ENCODE measurements at regions not wholly inside any gene's neighbourhood (a gene's known extent, or its start where the extent isn't known, plus 50 kb on each side); places are given as distances from the start of the nearest gene placed in this dataset.

GRCh38 chr18:67924656-67925055 lies 408.1 kb upstream of the DSEL start:
- Histone ChIP-seq H3K9me3 (ENCODE audit: control insufficient read depth, low read length) (no peaks in the 10 kb centered on the region), H3K4me3 (ENCODE audit: extremely low read depth, insufficient read depth, low read length, poor library complexity, severe bottlenecking) (no peak overlapping the region), H3K36me3 (ENCODE audit: control insufficient read depth, insufficient read depth, low read length) (no peaks in the 10 kb centered on the region), H3K4me1 (ENCODE audit: control insufficient read depth, insufficient read depth, low read length, poor library complexity, severe bottlenecking) (no peaks in the 10 kb centered on the region), H3K27ac (ENCODE audit: low read depth, low read length, severe bottlenecking) (no peak overlapping the region)
- WGBS, 2 experiments (ENCODE audit: insufficient coverage in 2 of 2): no CpG with 5 or more reads among the region's 1 CpG

- no peak overlapping the region for H3K4me3 ChIP-seq (ENCODE audit: extremely low read depth, insufficient read depth, low read length, poor library complexity, severe bottlenecking)
- no peaks in the 10 kb centered on the region for H3K4me1 ChIP-seq (ENCODE audit: control insufficient read depth, insufficient read depth, low read length, poor library complexity, severe bottlenecking)
- no CpG with 5 or more reads among the region's 1 CpG for WGBS, 2 experiments (ENCODE audit: insufficient coverage in 2 of 2)
These were observed 402.8 kb upstream of the DSEL start for GRCh38 chr18:67919316-67919715.

GRCh38 chr18:67916097-67916496 lies 399.6 kb upstream of the DSEL start:
- Histone ChIP-seq H3K36me3 (ENCODE audit: control insufficient read depth, insufficient read depth, low read length) (no peaks in the 10 kb centered on the region), H3K9me3 (ENCODE audit: control insufficient read depth, low read length) (no peaks in the 10 kb centered on the region), H3K4me3 (ENCODE audit: extremely low read depth, insufficient read depth, low read length, poor library complexity, severe bottlenecking) (no peak overlapping the region), H3K27ac (ENCODE audit: low read depth, low read length, severe bottlenecking) (no peak overlapping the region), H3K4me1 (ENCODE audit: control insufficient read depth, insufficient read depth, low read length, poor library complexity, severe bottlenecking) (no peaks in the 10 kb centered on the region)
- WGBS, 2 experiments (ENCODE audit: insufficient coverage in 2 of 2): 96 to 100% methylated on average over 1 to 3 of the region's 7 CpGs

More at GRCh38 chr18:67919316-67919715, 402.8 kb upstream of the DSEL start:
- Histone ChIP-seq H3K9me3 (ENCODE audit: control insufficient read depth, low read length) (no peaks in the 10 kb centered on the region), H3K36me3 (ENCODE audit: control insufficient read depth, insufficient read depth, low read length) (no peaks in the 10 kb centered on the region), H3K27ac (ENCODE audit: low read depth, low read length, severe bottlenecking) (no peak overlapping the region)

GRCh38 chr18:67913040-67913439 lies 396.5 kb upstream of the DSEL start:
- Histone ChIP-seq H3K4me3 (ENCODE audit: extremely low read depth, insufficient read depth, low read length, poor library complexity, severe bottlenecking) (no peak overlapping the region), H3K27ac (ENCODE audit: low read depth, low read length, severe bottlenecking) (no peak overlapping the region), H3K9me3 (ENCODE audit: control insufficient read depth, low read length) (no peaks in the 10 kb centered on the region), H3K4me1 (ENCODE audit: control insufficient read depth, insufficient read depth, low read length, poor library complexity, severe bottlenecking) (no peaks in the 10 kb centered on the region), H3K36me3 (ENCODE audit: control insufficient read depth, insufficient read depth, low read length) (no peaks in the 10 kb centered on the region)
- no CpG with 5 or more reads among the region's 1 CpG for WGBS, 2 experiments (ENCODE audit: insufficient coverage in 2 of 2)

- Histone ChIP-seq H3K36me3 (ENCODE audit: control insufficient read depth, insufficient read depth, low read length) (no peaks in the 10 kb centered on the region), H3K4me1 (ENCODE audit: control insufficient read depth, insufficient read depth, low read length, poor library complexity, severe bottlenecking) (no peaks in the 10 kb centered on the region), H3K27ac (ENCODE audit: low read depth, low read length, severe bottlenecking) (no peak overlapping the region), H3K4me3 (ENCODE audit: extremely low read depth, insufficient read depth, low read length, poor library complexity, severe bottlenecking) (no peak overlapping the region), H3K9me3 (ENCODE audit: control insufficient read depth, low read length) (no peaks in the 10 kb centered on the region)
- WGBS, 2 experiments (ENCODE audit: insufficient coverage in 2 of 2): 89 to 94% methylated on average over 2 to 3 of the region's 5 CpGs
These were observed 385.1 kb upstream of the DSEL start for GRCh38 chr18:67901573-67901972.

- WGBS, 2 experiments (ENCODE audit: insufficient coverage in 2 of 2): 60% methylated on average over 1 of the region's 1 CpG; no CpG with 5 or more reads in 1 of the 2 experiments
- H3K9me3 ChIP-seq (ENCODE audit: control insufficient read depth, low read length): no peaks in the 10 kb centered on the region
These were observed 379.9 kb upstream of the DSEL start for GRCh38 chr18:67896451-67896850.

GRCh38 chr18:67893916-67894315 lies 377.4 kb upstream of the DSEL start:
- no peaks in the 10 kb centered on the region for H3K4me1 ChIP-seq (ENCODE audit: control insufficient read depth, insufficient read depth, low read length, poor library complexity, severe bottlenecking)
- H3K27ac ChIP-seq (ENCODE audit: low read depth, low read length, severe bottlenecking): no peak overlapping the region
- no peaks in the 10 kb centered on the region for H3K36me3 ChIP-seq (ENCODE audit: control insufficient read depth, insufficient read depth, low read length)
- H3K4me3 ChIP-seq (ENCODE audit: extremely low read depth, insufficient read depth, low read length, poor library complexity, severe bottlenecking): no peak overlapping the region
- no peaks in the 10 kb centered on the region for H3K9me3 ChIP-seq (ENCODE audit: control insufficient read depth, low read length)
- 78 to 97% methylated on average over 1 to 2 of the region's 3 CpGs for WGBS, 2 experiments (ENCODE audit: insufficient coverage in 2 of 2)

More at GRCh38 chr18:67896451-67896850, 379.9 kb upstream of the DSEL start:
- Histone ChIP-seq H3K27ac (ENCODE audit: low read depth, low read length, severe bottlenecking) (no peak overlapping the region), H3K4me3 (ENCODE audit: extremely low read depth, insufficient read depth, low read length, poor library complexity, severe bottlenecking) (no peak overlapping the region), H3K36me3 (ENCODE audit: control insufficient read depth, insufficient read depth, low read length) (no peaks in the 10 kb centered on the region), H3K4me1 (ENCODE audit: control insufficient read depth, insufficient read depth, low read length, poor library complexity, severe bottlenecking) (no peaks in the 10 kb centered on the region)

- Histone ChIP-seq H3K4me1 (ENCODE audit: control insufficient read depth, insufficient read depth, low read length, poor library complexity, severe bottlenecking) (no peaks in the 10 kb centered on the region), H3K27ac (ENCODE audit: low read depth, low read length, severe bottlenecking) (no peak overlapping the region), H3K36me3 (ENCODE audit: control insufficient read depth, insufficient read depth, low read length) (no peaks in the 10 kb centered on the region), H3K4me3 (ENCODE audit: extremely low read depth, insufficient read depth, low read length, poor library complexity, severe bottlenecking) (no peak overlapping the region), H3K9me3 (ENCODE audit: control insufficient read depth, low read length) (no peaks in the 10 kb centered on the region)
- WGBS, 2 experiments (ENCODE audit: insufficient coverage in 2 of 2): 78 to 100% methylated on average over 1 of the region's 3 CpGs
These were observed 360.4 kb upstream of the DSEL start for GRCh38 chr18:67876871-67877270.

- no peaks in the 10 kb centered on the region for H3K36me3 ChIP-seq (ENCODE audit: control insufficient read depth, insufficient read depth, low read length)
- H3K4me1 ChIP-seq (ENCODE audit: control insufficient read depth, insufficient read depth, low read length, poor library complexity, severe bottlenecking): no peaks in the 10 kb centered on the region
- no peak overlapping the region for H3K4me3 ChIP-seq (ENCODE audit: extremely low read depth, insufficient read depth, low read length, poor library complexity, severe bottlenecking)
- no peaks in the 10 kb centered on the region for H3K9me3 ChIP-seq (ENCODE audit: control insufficient read depth, low read length)
- H3K27ac ChIP-seq (ENCODE audit: low read depth, low read length, severe bottlenecking): no peak overlapping the region
- WGBS, 2 experiments (ENCODE audit: insufficient coverage in 2 of 2): no CpG with 5 or more reads among the region's 1 CpG
These were observed 359.4 kb upstream of the DSEL start for GRCh38 chr18:67875944-67876343.

GRCh38 chr18:67875060-67875459 lies 358.5 kb upstream of the DSEL start:
- Histone ChIP-seq H3K4me3 (ENCODE audit: extremely low read depth, insufficient read depth, low read length, poor library complexity, severe bottlenecking) (no peak overlapping the region), H3K27ac (ENCODE audit: low read depth, low read length, severe bottlenecking) (no peak overlapping the region), H3K9me3 (ENCODE audit: control insufficient read depth, low read length) (no peaks in the 10 kb centered on the region), H3K36me3 (ENCODE audit: control insufficient read depth, insufficient read depth, low read length) (no peaks in the 10 kb centered on the region), H3K4me1 (ENCODE audit: control insufficient read depth, insufficient read depth, low read length, poor library complexity, severe bottlenecking) (no peaks in the 10 kb centered on the region)
- no CpG with 5 or more reads among the region's 1 CpG for WGBS, 2 experiments (ENCODE audit: insufficient coverage in 2 of 2)

GRCh38 chr18:67865400-67865799 lies 348.9 kb upstream of the DSEL start:
- WGBS, 2 experiments (ENCODE audit: insufficient coverage in 2 of 2): 91 to 92% methylated on average over 4 of the region's 4 CpGs
- H3K4me3 ChIP-seq (ENCODE audit: extremely low read depth, insufficient read depth, low read length, poor library complexity, severe bottlenecking): no peak overlapping the region
- H3K36me3 ChIP-seq (ENCODE audit: control insufficient read depth, insufficient read depth, low read length): no peaks in the 10 kb centered on the region
- H3K27ac ChIP-seq (ENCODE audit: low read depth, low read length, severe bottlenecking): no peak overlapping the region
- peaks cover 3% of the 10 kb centered on the region for H3K9me3 ChIP-seq (ENCODE audit: control insufficient read depth, low read length)
- no peaks in the 10 kb centered on the region for H3K4me1 ChIP-seq (ENCODE audit: control insufficient read depth, insufficient read depth, low read length, poor library complexity, severe bottlenecking)
